Peyer's patch (tissue), 4 donors: ENCODE measurements at regions not wholly inside any gene's neighbourhood (a gene's known extent, or its start where the extent isn't known, plus 50 kb on each side); places are given as distances from the start of the nearest gene placed in this dataset.

Source experiments
- CTCF ChIP-seq, 6 experiments: fragments of 450-650 bp in 4 of 6; fragments of 200-600 bp in 2 of 6; sonication (generic) in 1 of 6; IDR thresholded peaks; one replicate each; pipeline ENCODE4 v1.5.1; 2017 to 2019; ENCODE audit warnings: antibody characterized with exemption in 6 of 6, mild to moderate bottlenecking in 3 of 6, moderate library complexity in 1 of 6
- POLR2A ChIP-seq, 2 donors: fragments of 450-650 bp; IDR thresholded peaks; one replicate each; pipeline ENCODE4 v1.5.1; 2017; ENCODE audit warnings: antibody characterized with exemption in 2 of 2, mild to moderate bottlenecking in 2 of 2, moderate library complexity in 2 of 2

GRCh38 chrX:10033375-10034007 lies 66.3 kb downstream of the CLDN34 start:
- TF ChIP-seq POLR2A (IDR thresholded peaks at IDR 0.05), result no peak
- no peak for TF ChIP-seq CTCF (IDR thresholded peaks at IDR 0.05)
